ENCODE measurements at regions not wholly inside any gene's neighbourhood (a gene's known extent, or its start where the extent isn't known, plus 50 kb on each side); places are given as distances from the start of the nearest gene placed in this dataset.
"Not testable (repeated sequence)": the region's sequence is repeated elsewhere in the genome, so short reads cannot be mapped to it uniquely, and the experiment has no call there.

DNA sequence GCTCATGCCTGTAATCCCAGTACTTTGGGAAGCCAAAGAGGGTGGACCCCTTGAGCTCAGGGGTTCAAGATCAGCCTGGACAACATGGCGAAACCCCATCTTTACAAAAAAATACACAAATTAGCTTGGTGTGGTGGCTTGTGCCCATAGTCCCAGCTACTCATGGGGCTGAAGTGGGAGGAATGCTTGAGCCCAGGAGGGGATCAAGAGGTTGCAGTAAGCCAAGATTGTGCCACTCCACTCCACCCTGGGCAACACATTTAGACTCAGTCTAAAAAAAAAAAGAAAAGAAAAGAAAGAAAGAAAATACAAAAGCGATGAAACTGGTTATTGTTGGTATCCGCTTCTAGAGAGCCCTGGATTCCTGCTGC, 597.4 kb downstream of the UQCRFS1 start:
- DNase-seq, result no peak

DNA sequence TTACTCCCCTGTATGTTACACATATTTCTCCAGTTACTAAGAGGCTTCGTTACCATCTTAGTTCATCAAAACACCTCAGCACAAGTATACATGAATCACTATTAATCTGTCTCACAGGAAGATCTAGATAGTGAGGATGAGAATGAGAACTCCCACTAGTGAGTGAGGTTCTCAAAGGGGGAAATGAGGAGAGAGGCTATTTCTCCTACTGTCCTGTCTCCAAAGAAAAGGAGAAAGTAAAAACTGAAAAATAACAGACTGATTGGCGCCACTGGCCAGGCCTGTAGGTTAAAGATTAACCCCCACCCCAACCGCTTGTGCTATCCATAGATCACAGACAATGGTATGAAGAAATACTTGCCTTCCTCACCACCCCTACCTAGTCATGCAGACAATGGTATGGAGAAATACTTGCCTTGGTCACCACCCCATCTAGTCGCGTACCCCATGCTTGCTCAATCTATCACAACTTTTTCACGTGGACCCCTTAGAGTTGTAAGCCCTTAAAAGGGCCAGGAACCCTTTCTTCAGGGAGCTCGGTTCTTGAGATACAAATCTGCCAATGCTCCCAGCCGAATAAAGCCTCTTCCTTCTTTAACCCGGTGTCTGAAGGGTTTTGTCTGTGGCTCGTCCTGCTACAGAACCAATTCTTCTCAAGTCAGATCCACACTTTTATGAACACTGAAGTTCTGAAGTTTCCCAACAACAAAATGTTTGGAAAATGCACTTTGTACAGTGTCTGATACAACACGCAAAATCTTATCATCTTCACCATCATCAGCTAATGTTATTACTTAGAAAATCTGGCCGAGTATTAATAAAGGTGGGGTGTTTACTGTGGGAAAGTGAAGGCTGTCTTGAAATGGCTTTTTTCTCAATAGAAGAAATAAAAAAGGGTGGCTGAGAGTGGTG, 598.1 kb downstream of the UQCRFS1 start:
- DNase-seq, result no peak

DNA sequence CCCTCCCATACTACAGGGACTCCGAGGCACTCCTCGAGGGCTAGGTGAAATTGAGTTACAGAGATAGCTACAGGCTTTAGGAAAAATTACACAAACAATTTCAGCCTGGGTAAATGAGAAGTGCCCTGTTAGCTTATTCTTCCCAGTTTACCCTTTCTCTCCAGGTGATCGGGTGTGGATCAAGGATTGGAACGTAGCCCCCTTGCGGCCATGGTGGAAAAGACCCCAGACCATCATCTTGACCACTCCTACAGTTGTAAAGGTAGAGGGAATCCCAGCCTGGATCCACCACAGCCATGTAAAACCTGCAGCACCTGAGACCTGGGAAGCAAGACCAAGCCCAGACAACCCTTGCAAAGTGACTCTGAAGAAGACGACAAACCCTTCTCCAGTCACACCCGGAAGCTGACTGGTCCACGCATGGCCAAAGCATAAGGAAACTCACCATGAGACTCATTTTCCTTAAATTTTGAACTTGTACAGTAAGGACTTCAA, 600.6 kb downstream of the UQCRFS1 start:
- DNase-seq, result no peak

GRCh38 chr19:28611227-28611914, 601.6 kb downstream of the UQCRFS1 start:
- DNase-seq, result not testable (repeated sequence)

DNA sequence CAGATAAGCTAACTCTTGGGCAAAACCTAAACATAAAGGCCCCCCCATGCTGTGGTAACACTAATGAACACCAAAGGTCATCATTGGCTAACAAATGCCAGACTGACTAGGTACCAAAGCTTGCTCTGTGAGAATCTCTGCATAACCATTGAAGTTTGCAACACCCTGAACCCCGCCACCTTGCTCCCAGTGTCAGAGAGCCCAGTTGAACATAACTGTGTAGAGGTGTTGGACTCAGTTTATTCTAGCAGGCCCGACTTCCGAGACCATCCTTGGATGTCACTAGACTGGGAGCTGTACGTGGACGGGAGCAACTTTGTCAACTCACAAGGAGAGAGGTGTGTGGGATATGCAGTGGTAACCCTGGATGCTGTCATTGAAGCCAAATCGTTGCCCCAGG, 602.2 kb downstream of the UQCRFS1 start:
- no peak for DNase-seq

DNA sequence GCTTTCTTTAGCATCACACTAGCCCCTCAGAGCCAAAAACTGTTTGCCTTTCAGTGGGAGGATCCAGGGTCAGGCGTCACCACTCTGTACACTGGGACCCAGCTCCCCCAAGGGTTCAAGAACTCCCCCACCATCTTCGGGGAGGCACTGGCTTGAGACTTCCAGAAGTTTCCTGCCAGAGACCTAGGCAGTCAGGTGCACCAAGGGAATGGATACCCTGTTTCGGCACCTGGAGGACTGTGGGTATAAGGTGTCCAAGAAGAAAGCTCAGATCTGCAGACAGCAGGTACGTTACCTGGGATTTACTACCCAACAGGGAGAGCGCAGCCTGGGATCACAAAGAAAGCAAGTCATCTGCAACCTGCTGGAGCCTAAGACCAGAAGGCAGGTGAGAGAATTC, 603.0 kb downstream of the UQCRFS1 start:
- no peak for DNase-seq

DNA sequence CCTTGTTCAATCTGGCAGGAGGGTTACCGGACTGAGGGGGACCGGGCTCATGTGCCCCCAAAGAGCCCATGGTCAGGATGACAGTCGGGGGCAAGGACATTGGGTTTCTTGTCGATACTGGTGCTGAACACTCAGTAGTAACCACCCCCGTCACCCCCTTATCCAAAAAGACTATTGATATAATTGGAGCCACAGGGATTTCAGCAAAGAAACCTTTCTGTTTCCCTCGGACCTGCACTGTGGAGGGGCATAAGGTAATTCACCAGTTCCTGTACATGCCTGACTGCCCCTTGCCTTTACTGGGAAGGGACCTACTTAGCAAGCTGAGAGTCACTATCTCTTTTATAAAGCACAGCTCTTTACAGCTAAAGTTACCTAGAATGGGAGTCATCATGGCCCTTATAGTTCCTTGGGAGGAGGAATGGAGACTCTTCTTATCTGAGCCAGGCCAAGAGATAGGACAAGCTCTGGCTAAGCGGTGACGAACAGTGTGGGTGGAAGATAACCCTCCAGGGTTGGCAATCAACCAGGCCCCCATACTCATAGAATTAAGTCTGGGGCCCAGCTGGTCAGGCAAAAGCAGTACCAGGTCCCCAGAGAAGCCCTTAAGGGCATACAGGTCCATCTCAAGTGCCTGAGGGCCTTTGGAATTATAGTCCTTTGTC, 603.7 kb downstream of the UQCRFS1 start:
- DNase-seq, result no peak

DNA sequence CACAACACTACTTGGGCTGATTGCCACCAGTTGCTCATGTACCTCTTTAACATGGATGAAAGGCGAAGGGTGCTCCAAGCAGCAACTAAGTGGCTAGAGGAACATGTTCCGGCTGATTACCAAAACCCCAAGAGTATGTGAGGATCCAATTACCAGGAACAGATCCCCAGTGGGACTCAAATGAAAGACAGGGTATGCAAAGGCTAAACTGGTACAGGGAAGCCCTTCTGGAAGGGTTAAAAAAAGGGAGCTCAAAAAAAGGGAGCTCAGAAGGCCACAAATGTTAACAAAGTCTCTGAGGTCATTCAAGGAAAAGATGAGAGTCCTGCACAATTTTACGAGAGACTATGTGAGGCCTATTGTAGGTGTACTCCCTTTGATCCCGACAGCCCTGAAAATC, 604.7 kb downstream of the UQCRFS1 start:
- no peak for DNase-seq

DNA sequence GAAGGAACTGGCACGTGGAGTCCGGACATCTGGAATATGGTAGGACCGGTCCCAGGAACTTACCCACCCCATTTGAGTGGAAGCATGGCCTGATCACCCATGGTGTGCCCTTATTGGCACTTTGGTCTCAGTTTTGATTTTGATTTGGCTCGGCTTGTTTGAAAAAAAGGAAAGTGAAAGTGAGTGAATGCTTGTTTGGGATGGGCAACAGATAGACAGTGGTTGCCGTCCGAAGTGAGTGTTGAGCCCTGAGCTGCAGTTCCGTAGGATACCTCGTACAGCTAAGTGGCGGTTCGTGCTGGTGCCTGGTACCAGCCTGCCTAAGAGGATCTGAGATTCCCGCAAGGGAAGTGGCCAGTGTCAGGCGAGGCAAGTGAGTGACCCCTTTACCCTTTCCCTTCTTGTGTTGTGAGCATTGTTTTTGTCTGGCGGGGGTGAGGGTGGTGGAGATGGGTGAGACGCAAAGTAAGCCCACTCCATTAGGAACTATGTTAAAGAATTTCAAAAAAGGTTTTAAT, 605.8 kb downstream of the UQCRFS1 start:
- no peak for DNase-seq

- DNase-seq, result no peak
Measured at GRCh38 chr19:28606269-28607032, 606.5 kb downstream of the UQCRFS1 start.

DNA sequence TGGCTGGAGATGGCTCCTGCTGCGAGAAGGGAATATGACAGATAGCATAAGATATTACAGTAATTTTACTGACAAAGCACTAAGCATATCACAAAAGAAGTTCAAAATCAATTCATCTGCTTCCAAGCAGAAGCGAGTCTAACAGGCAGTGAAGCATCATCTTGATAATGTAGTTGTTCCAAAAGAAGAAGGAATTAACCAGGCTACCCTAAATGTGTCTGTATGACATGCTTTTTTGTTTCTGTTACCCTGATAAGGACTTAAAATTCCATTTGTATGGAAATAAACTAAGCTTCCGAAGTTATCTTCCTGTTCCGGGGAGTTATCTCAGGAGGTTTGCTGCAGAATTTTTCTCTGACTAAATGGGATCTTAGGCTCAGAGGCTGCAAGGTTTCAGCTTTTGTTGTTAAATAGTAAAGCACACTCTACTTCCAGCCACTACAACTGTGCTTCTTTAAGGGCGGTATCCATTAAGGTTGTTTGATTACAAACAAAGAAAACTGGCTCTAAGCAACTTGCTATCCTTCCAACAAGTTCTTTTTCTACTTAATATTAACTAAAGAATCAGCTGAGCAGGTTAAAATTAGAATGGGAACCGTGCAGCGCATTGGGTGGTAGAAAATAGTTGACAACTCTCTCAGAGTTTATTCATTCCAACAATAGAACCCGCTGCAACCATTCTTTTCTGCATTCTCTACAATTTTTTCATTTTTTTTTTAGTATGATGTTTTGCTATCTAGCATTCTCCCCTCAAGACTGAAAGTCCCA, 607.3 kb downstream of the UQCRFS1 start:
- no peak for DNase-seq

DNA sequence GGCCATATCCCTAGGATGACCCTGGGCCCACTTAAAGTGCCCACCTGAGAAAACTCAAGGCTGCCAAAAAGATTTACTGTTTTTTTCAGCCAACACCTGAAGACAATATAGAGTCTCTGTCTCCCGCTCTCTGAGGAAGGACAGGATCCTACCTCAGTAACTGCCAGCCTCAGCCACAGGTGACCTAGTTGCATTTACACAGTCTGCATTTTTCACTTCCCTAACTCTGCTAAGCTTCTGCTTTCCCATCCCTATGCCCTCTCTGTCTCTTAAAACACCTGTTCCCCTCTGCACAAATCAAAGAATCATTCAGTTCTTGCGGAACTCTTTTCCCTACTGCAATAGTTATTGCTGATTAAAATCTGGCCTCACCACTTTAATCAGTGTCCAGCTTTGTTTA, 609.5 kb downstream of the UQCRFS1 start:
- DNase-seq, result no peak

DNA sequence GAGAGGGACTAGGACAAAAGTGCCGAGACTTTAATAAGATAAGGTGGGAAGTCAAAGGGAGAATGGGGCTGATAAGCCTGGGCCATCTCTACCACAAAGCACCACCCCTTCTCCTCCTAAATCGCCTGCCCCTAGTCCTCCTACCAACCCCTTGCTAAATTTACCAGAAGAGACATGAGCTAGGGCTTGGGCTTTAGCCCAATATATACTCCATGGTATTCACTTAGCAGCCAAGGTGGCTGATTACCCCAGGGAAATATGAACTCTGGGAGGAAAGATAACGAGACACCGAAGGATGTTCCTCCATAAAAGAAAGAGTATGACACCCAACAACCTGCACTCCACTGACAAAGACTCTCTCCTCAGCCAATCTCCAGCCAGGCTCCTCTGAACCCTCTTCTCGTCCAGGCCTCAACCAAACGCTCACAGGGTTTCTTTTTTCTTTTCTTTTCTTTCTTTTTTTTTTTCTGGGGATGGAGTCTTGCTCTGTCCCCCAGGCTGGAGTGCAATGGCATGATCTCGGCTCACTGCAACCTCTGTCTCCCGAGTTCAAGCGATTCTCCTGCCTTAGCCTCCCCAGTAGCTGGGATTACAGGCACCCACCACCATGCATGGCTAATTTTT, 610.2 kb downstream of the UQCRFS1 start:
- DNase-seq, result no peak

GRCh38 chr19:28601723-28602440, 611.1 kb downstream of the UQCRFS1 start:
- DNase-seq, result no peak

GRCh38 chr19:28598861-28599260, 614.1 kb downstream of the UQCRFS1 start:
- no peak for DNase-seq

DNA sequence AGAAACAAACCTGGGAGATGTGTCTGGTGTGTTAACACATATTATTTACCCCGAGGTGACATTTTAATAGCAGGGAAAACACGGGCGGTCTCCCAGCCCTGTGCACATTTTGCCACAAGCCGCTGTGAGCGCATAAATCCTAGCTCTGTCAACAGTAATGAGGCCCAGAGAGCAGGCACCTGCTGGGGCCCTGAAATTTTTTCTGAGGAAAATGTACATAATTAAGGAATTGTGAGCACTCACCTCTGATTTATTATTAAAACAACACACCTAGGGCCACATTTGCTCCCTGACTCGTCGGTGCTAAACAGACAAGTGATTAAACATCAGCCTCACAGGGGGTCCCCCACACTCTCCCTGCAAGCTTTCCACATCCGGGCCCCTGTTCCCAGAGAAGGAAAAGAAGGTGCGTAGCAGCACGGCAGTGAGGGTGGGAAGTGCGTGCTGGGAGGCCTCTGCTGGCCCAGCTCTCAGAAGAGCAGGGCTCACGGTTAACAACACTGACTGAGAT, 616.3 kb downstream of the UQCRFS1 start:
- no peak for DNase-seq

GRCh38 chr19:28595722-28596480, 617.0 kb downstream of the UQCRFS1 start:
- no peak for DNase-seq

GRCh38 chr19:28594737-28595136, 618.2 kb downstream of the UQCRFS1 start:
- no peak for DNase-seq

DNA sequence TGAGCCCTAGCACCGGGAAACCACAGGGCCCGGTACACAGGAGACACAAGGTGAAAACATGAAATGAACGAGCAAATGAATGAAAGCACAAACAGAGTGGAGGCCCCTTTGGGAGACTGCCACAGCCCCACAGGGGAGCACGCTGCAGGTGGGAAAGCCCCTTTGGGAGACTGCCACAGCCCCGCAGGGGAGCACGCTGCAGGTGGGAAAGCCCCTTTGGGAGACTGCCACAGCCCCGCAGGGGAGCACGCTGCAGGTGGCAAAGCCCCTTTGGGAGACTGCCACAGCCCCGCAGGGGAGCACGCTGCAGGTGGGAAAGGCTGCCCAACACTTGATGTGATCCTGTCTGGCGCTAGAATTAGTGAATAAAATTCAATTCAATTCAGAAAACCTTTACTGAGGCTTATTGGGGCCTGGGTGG, 623.0 kb downstream of the UQCRFS1 start:
- not testable (repeated sequence) for DNase-seq
